Activated CD8-positive, alpha-beta T cell treated with anti-CD3 and anti-CD28 coated beads, Interleukin-2, amount 10 ng/mL, durations not matched to agents 7 days and 5 days (primary cell): ENCODE measurements at regions not wholly inside any gene's neighbourhood (a gene's known extent, or its start where the extent isn't known, plus 50 kb on each side); places are given as distances from the start of the nearest gene placed in this dataset.

Experiments used
- ATAC-seq: fragments of 150-1000 bp; cut with Tn5 transposase; one replicate; pipeline ENCODE4 v1.10.0; 2021; ENCODE audit warnings: moderate library complexity
- CTCF ChIA-PET: fragments of 350-600 bp; sonication (Branson Sonifier 250); formaldehyde crosslinking; loops from one replicate; lab custom pipeline; 2021; ENCODE audit warnings: antibody characterized with exemption; lab: Charles Lee
- POLR2A ChIA-PET: fragments of 350-600 bp; sonication (Branson Sonifier 250); formaldehyde crosslinking; loops from one replicate; lab custom pipeline; 2021; ENCODE audit warnings: antibody characterized with exemption; lab: Charles Lee
- DNase-seq: peaks from one replicate; pipeline ENCODE4 v3.0.0-alpha.2; 2020
- H3K27ac Mint-ChIP-seq: one replicate; pipeline ENCODE4 v1.8.0; 2021; ENCODE audit warnings: mild to moderate bottlenecking, mixed read lengths
- H3K27me3 Mint-ChIP-seq: one replicate; pipeline ENCODE4 v1.8.0; 2021; ENCODE audit warnings: low read depth, mixed read lengths
- H3K36me3 Mint-ChIP-seq: one replicate; pipeline ENCODE4 v1.8.0; 2021; ENCODE audit warnings: low read depth, mixed read lengths
- H3K4me1 Mint-ChIP-seq: one replicate; pipeline ENCODE4 v1.8.0; 2021; ENCODE audit warnings: low read depth, mixed read lengths
- H3K4me3 Mint-ChIP-seq: one replicate; pipeline ENCODE4 v1.8.0; 2021; ENCODE audit warnings: mild to moderate bottlenecking, mixed read lengths
- H3K9me3 Mint-ChIP-seq: one replicate; pipeline ENCODE4 v1.8.0; 2022; ENCODE audit warnings: mixed read lengths; ENCODE audit not compliant: insufficient read depth

DNA sequence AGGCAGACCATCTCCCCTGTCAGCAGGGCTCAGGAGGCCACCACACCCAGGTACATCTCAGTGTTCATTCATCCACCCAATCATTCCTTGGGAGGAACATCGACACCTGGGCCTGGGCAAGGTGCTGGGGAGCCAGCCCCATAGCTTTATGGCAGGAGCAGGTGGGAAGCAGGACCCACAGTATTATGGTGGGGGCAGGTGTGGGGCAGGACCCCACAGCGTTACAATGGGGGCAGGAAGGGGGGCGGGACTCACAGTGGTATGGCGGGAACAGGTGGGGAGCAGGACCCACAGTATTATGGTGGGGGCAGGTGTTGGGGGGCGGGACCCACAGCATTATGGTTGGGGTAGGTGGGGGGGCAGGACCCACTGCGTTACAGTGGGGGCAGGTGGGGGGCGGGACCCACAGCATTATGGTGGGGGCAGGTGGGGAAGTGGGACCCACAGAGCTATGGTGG is 128.9 kb upstream of the HS6ST1 start:
- no peaks in the 10 kb centered on the region for H3K4me1 Mint-ChIP-seq
- no peak overlapping the region for H3K4me3 Mint-ChIP-seq
- ATAC-seq (no peak), DNase-seq (no peak)
- ChIA-PET POLR2A (no interaction called here), CTCF (no interaction called here)
- no peaks in the 10 kb centered on the region for H3K36me3 Mint-ChIP-seq
- H3K27me3 Mint-ChIP-seq, result peaks cover 4% of the 10 kb centered on the region
- no peaks in the 10 kb centered on the region for H3K9me3 Mint-ChIP-seq
- no peak overlapping the region for H3K27ac Mint-ChIP-seq

DNA sequence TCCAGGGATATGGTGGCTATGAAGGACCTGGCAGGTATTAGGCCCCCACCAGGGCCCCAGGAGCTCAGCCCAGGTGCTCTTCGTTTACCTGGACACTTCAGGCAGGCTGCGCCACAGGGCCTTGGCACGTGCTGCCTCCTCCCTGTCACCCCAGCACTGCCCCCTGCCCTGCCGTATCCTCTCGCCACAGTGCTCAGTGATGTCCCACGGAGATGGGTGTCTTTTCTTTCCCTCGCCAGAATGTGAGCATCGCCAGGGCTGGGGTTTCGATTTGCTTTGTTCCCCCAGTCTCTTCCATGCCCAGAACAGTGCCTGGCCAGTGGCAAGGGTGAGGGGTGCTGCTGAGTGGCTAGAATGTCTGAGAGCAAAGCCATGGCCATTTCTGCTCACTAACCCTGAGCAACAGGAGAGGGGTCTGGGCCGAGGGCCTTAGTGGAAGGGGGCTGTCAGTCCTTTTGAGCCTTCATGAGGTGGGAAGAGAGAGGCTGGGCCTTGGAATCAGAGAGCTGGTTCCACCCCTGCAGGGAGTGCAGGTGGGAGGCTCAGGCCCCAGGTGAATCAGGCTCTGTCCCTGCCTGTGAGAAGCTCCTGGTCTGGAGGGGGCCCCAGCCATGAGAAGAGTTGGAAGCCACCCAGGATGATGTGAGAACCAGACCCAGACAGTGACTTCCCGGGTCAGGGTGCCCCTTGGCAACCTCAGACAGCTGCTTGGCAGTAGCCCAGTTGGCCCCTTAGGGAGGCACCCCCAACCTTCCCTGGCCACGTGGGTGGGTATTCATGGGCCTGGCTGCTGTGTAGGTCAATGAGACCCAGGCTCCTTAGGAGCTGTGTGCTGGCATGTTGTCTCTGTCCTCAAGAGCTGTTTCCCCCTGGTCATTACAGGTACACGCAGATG is 129.9 kb upstream of the HS6ST1 start:
- H3K4me1 Mint-ChIP-seq, result no peaks in the 10 kb centered on the region
- no peak overlapping the region for H3K27ac Mint-ChIP-seq
- no peaks in the 10 kb centered on the region for H3K9me3 Mint-ChIP-seq
- no peaks in the 10 kb centered on the region for H3K27me3 Mint-ChIP-seq
- CTCF ChIA-PET, result no interaction called here
- no peaks in the 10 kb centered on the region for H3K36me3 Mint-ChIP-seq
- no peak for ATAC-seq
- no peak overlapping the region for H3K4me3 Mint-ChIP-seq
- POLR2A ChIA-PET, result no interaction called here
- DNase-seq, result no peak

DNA sequence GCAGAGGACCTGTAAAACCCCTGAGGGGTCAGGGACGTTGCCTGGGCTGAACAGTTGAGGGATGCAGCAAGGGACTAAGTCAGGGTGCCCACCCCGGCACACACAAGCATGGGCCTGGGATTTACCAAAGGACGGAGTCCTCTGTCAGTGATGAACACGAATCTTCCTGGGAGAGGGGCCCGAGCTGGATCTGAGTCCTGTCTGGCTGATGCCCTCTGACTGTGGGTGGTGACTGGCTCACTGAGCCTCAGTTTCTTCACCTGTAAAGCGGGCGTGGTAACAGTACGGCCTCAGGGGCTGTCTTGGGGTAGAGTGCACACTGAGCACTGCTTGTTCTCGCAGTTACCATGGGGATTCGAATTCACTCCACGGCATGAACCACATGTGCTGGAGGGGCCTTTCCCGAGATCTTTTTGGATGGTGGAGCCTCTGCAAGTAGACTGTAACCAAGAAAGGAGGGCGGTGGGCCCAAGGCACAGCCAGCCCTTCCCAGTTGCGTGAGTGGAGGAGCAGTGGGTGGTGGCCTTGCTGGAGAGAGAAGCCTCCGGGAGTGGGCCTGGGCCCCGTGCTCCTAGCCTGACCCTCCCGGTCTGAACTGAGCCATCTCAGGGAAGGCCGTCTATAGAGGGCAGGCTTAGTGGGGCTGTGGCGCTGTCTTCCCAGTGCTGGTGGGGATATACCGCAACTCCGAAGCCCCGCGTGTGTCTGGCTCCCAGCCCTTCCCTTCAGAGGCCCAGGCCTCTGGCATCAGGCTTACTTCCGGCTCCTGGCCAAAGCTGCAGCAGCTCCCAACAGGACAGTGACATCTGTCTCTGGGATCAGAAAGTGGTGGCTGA is 130.8 kb upstream of the HS6ST1 start:
- no peak for DNase-seq
- H3K27me3 Mint-ChIP-seq, result peaks cover 2% of the 10 kb centered on the region

DNA sequence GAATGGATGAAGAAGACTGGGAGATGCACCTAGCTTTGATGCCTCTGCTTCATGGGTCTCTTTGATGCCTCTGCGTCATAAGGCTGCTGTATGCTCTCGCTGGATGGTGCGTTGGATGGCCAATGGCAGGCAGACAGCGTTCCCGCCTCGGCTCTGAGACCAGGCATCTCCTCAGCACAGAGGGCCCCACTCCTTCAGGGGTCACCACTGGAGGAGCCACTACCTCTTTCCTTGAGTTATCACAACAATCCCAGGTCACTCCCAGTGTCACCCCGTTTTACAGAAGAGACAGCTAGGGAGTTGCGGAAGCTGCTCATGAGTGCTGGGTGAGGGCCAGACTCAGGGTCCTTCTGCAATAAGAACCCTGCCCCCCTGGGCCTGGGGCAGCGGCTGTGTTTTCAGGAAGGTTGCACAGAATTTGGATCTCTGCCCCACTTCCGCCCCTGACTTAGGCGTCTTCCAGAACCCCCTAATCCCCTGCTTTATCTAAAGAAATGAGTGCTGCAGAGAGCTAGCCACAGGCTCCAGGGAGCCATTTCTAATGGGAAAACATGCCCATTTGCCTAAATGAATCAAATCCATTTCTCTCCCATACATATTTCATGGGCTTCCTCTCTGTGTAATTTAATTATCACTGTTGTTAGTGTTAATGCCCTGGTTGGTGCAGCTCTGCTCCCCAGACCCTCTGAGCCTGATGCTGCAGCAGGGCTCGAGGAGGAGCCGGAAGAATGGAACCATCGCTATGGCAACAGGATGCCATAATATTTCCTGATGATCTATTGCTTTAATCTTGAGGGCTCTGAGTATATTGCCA is 131.8 kb upstream of the HS6ST1 start:
- H3K36me3 Mint-ChIP-seq, result no peaks in the 10 kb centered on the region
- POLR2A ChIA-PET, result no interaction called here
- no peaks in the 10 kb centered on the region for H3K4me1 Mint-ChIP-seq
- DNase-seq (no peak), ATAC-seq (no peak)
- H3K27ac Mint-ChIP-seq, result no peak overlapping the region
- H3K27me3 Mint-ChIP-seq, result peaks cover 5% of the 10 kb centered on the region
- no peak overlapping the region for H3K4me3 Mint-ChIP-seq
- CTCF ChIA-PET, result no interaction called here
- no peaks in the 10 kb centered on the region for H3K9me3 Mint-ChIP-seq

More for the DNA sequence above, 130.8 kb upstream of the HS6ST1 start:
- ATAC-seq, result no peak
- H3K27ac Mint-ChIP-seq, result no peak overlapping the region
- H3K36me3 Mint-ChIP-seq, result no peaks in the 10 kb centered on the region
- no peaks in the 10 kb centered on the region for H3K9me3 Mint-ChIP-seq
- H3K4me3 Mint-ChIP-seq, result no peak overlapping the region
- CTCF ChIA-PET, result no interaction called here
- H3K4me1 Mint-ChIP-seq, result no peaks in the 10 kb centered on the region
- POLR2A ChIA-PET, result no interaction called here

DNA sequence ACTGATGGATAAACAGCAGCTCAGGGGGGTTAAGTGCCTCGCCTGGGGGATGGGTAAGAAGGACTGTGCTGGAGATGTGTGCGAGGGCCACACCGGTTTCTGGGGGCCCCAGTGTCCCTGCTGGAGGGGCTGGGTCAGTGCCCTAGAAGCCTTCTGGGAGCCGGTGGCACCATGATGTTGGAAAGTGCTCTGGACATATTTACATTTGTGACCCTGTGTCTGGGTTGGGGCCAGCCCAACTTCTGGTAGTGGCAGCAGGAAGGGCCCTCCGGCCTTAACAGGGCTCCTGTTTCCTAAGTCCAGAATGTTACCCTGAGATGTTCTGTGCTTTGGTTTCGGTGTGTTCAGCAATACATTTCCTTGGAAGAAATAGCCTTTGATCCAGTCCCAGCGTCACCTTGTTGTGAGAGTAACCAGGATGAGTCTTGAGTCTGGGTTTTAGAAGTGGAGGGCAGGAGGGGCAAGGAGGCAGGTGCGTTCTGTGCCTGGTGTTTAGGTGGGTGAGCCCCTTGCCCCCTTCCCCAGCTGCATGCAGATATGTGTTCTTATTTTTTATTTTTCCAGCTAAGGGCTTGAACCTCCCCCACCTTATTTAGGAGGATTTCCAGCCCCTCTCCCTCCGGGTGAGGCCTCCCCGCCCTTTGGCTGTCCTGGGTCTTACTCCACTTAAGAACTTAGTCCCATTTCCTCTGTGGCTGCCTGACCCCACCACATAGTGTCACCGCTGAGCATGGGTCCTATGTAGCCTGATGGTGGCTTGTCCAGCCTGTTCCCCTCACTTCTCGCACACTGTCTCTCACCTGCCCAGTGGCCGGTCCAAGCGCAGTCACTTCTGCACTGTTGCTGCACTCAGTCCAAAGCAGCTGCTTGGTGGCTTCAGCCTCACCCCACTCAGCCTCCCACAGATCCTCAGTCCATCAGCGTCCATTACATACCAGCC is 132.7 kb upstream of the HS6ST1 start:
- DNase-seq (no peak), ATAC-seq (no peak)
- Mint-ChIP-seq H3K9me3 (no peaks in the 10 kb centered on the region), H3K36me3 (no peaks in the 10 kb centered on the region), H3K4me3 (no peak overlapping the region), H3K4me1 (no peaks in the 10 kb centered on the region), H3K27ac (no peak overlapping the region), H3K27me3 (peaks cover 5% of the 10 kb centered on the region)
- CTCF ChIA-PET, result no interaction called here
- POLR2A ChIA-PET, result no interaction called here

DNA sequence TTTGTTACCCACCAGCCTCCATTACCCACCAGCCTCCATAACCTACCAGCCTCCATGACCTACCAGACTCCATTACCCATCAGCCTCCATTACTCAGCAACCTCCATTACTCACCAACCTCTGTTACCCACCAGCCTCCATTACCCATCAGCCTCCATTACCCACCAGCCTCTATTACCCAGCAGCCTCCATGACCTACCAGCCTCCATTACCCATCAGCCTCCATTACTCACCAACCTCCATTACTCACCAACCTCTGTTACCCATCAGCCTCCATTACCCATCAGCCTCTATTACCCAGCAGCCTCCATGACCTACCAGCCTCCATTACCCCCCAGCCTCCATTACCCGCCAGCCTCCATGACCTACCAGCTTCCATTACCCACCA is 133.3 kb upstream of the HS6ST1 start:
- Mint-ChIP-seq H3K36me3 (no peaks in the 10 kb centered on the region), H3K27me3 (peaks cover 5% of the 10 kb centered on the region), H3K4me1 (no peaks in the 10 kb centered on the region), H3K9me3 (no peaks in the 10 kb centered on the region), H3K4me3 (no peak overlapping the region), H3K27ac (no peak overlapping the region)
- DNase-seq (no peak), ATAC-seq (no peak)
- ChIA-PET CTCF (no interaction called here), POLR2A (no interaction called here)

DNA sequence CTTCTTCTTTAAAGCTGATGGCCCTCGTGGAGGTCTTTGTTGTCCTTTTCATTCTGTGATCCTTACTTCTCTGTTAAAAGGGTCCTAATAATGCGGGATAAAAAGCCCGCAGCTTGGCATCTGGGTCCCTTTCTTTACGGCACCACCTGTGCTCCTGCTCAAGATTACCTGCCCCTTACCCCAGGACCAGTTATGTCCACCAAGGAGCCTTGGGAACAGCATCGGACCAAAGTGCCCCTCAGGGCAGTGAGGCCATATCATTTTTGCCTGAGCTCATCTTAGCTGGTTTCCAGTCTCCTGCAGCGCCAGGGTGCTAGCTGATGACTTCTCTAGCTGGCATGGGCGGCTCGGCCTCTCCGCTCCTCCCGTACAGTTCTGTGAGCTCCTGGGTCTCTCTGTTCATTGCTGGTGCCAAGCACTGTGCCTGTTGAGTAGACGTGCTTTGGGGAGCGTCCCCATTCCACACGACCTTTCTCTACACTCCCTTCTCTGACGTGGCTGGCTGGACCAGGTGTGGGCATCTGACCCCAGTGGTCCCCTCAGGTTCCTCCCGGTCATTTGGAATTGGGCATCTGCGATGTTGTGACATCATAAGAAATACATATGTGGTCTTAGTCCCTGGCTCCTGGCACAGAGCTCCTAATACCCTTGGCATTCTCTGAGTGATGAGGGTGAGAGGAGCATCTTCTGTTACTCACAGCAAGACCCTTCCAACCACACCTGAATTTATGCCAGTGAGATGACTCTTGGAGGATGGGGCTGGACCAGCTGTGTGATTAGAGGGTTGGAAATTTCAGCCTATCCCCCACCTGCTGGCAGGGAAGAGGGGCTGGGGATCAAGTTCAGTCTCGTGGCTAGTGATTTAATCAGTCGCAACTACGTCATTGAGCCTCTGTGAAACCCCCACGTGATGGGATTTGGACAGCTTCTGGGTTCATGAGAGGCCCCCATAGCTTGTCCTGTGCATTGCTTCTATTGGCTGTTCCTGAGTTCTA is 134.2 kb upstream of the HS6ST1 start:
- no peaks in the 10 kb centered on the region for H3K36me3 Mint-ChIP-seq
- POLR2A ChIA-PET, result no interaction called here

DNA sequence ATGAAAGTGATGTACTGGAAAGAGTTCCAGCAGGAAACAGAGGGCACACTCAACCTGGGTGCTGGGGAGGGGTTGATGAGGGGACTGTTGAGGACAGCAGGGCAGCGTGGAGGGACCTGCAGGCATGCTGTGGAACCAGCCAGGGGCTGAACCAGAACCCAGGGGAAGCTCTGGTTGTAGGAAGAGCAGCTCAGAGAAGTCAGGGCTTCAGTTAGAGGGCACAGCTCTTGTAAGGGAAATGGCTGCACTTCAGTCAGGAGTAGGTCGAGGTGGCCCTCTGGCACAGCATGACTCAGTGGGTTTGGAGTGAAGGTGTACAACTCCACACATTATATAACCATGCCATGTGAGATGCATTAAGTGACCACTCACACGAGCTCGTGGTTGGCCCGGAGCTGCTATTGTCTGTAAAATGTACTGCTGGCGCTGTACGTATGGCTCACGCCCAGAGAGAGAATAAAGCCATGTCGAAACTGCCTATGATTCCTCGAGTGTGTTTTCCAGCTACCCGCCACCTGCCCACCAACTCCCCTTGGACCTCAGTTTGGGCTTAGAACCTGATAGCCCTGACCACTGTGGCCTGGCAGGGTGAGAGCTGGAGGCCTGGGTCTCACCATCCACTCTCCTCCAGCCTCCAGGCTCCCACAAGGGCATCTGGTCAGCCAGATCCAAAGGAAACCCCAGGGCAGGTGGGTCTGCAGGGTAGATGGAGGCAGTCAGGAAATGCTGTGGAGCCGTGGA is 136.5 kb upstream of the HS6ST1 start:
- POLR2A ChIA-PET, result interaction anchor here (0.6 kb wide), 1 partner anchor 418 kb away, joined by 3 read pairs; no protein-coding TSS in a partner anchor
- Mint-ChIP-seq H3K27ac (no peak overlapping the region), H3K27me3 (peaks cover 5% of the 10 kb centered on the region), H3K4me3 (no peak overlapping the region), H3K36me3 (no peaks in the 10 kb centered on the region), H3K9me3 (no peaks in the 10 kb centered on the region), H3K4me1 (no peaks in the 10 kb centered on the region)
- CTCF ChIA-PET, result no interaction called here
- DNase-seq, result no peak
- no peak for ATAC-seq

More for the DNA sequence above, 134.2 kb upstream of the HS6ST1 start:
- no peak for DNase-seq
- Mint-ChIP-seq H3K27ac (no peak overlapping the region), H3K9me3 (no peaks in the 10 kb centered on the region), H3K4me1 (no peaks in the 10 kb centered on the region), H3K4me3 (no peak overlapping the region), H3K27me3 (peaks cover 5% of the 10 kb centered on the region)
- CTCF ChIA-PET, result no interaction called here
- ATAC-seq, result no peak

DNA sequence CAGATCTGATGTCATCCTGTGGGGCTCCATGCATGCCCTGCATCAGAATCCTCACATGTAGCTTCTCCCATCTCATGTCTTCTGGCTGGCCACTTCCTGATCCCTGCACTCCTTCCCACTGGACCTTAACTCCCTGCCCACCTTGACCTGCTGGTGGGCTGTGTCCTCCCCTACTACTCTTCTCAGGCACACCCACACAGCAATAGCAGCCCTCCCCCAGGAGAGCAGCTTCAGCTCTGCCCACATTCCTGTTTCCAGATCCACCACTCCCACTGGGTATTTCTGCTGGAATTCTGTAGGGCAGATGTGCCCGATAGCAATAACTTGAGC is 137.0 kb upstream of the HS6ST1 start:
- ChIA-PET POLR2A (no interaction called here), CTCF (no interaction called here)
- H3K27me3 Mint-ChIP-seq, result peaks cover 5% of the 10 kb centered on the region
- no peaks in the 10 kb centered on the region for H3K9me3 Mint-ChIP-seq
- ATAC-seq, result no peak
- no peaks in the 10 kb centered on the region for H3K36me3 Mint-ChIP-seq
- DNase-seq, result no peak
- no peak overlapping the region for H3K4me3 Mint-ChIP-seq
- H3K4me1 Mint-ChIP-seq, result no peaks in the 10 kb centered on the region
- H3K27ac Mint-ChIP-seq, result no peak overlapping the region

DNA sequence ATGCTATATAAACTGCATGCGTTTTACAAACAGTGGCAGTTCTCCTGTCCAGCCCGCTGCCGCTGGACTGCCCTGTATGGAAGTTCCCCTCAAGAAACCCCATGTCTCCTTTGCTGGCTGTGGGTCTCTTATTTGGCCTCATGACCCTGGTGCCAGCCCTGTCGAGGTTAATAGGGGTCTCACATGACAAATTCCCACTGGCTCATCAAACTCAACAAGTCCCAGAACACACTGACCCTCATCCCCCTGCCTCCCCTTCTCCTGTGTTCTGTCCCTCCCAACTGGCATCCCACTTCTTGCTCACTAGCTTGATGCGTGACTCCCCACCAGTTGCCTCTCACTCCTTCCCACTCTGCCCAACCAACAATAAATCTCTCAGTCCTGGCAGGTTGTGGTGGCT is 137.6 kb upstream of the HS6ST1 start:
- H3K4me3 Mint-ChIP-seq, result no peak overlapping the region
- ChIA-PET CTCF (no interaction called here), POLR2A (no interaction called here)
- H3K9me3 Mint-ChIP-seq, result no peaks in the 10 kb centered on the region
- H3K4me1 Mint-ChIP-seq, result no peaks in the 10 kb centered on the region
- no peak overlapping the region for H3K27ac Mint-ChIP-seq
- ATAC-seq, result no peak
- H3K36me3 Mint-ChIP-seq, result no peaks in the 10 kb centered on the region
- no peak for DNase-seq
- peaks cover 5% of the 10 kb centered on the region for H3K27me3 Mint-ChIP-seq
